Erythroblast (primary cell): ENCODE measurements at regions not wholly inside any gene's neighbourhood (a gene's known extent, or its start where the extent isn't known, plus 50 kb on each side); places are given as distances from the start of the nearest gene placed in this dataset.

ENCODE experiments used
- GATA1 ChIP-seq: IDR thresholded peaks from 2 replicates; pipeline ENCODE4 v1.6.1; 2011; ENCODE audit warnings: low read depth, mild to moderate bottlenecking, control low read depth, low read length, moderate library complexity
- POLR2A ChIP-seq: IDR thresholded peaks from 2 replicates; pipeline ENCODE4 v1.6.1; 2011; ENCODE audit warnings: mild to moderate bottlenecking, low read length

- TF ChIP-seq POLR2A (no peak), GATA1 (no peak)
Observed at GRCh38 chr3:168860592-168860991, 764.9 kb upstream of the GOLIM4 start.
